NCI-H446 (cell line): ENCODE measurements at regions not wholly inside any gene's neighbourhood (a gene's known extent, or its start where the extent isn't known, plus 50 kb on each side); places are given as distances from the start of the nearest gene placed in this dataset.
"Not testable (repeated sequence)": the region's sequence is repeated elsewhere in the genome, so short reads cannot be mapped to it uniquely, and the experiment has no call there.

Experiments
- DNase-seq, 2 experiments: peaks; one replicate each; lab custom pipeline; 2025; lab: John Stamatoyannopoulos, UW

DNA sequence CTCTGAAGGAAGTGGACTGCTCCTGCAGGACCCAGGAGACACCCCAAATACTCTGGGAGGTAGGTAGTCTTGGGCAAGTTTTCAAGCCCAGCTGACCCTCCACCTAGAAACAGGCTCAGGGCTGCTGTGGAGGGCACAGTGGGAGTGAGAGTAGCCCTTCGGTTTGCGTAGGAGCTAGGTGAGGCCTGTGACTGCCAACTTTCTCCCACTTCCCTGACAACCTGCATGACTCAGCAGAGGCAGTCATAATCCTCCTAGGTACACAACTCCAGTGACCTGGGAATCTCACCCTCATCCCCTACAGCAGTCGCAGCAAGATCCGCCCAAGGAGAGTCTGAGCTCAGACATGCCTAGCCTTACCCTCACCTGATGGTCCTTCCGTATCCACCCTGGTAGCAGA, 439.1 kb downstream of the CNTNAP4 start:
- DNase-seq = not testable (repeated sequence)

DNA sequence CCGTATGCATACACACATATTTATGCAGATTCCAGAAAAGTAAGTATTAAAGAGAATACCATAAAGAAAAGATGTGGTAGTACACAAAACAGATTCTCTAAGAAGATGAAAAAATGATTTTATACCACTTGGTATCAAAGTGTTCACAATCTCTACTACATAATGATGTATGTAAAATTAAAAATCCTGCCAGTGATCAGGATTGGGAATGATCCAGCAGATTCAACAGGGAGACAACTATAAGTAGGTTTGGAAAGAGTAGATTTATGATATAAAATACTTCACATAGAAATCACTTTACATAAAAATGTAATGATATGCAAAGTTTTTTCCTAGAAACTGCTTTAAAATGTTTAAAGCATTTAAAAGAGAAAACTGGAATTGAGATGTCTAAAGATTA, 447.0 kb downstream of the CNTNAP4 start:
- DNase-seq = no peak

DNA sequence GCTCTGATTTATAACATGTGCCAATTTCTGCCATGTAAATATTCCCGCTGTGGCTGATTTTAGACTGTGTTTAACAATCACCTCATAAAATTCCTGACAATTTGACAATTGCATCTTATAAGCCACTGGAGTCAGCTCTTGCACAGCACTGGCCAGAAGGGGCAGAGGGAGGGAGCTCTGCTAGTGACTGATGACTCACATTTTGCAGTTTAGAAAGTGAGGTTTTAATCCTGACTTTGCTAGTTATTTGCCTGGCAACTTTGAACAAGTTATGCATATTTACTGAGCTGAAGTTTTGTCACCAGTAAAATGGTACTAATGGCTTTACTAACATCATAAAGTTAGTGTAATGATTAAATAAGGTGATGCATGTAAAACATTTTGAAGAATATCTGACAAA, 452.3 kb downstream of the CNTNAP4 start:
- DNase-seq = no peak

DNA sequence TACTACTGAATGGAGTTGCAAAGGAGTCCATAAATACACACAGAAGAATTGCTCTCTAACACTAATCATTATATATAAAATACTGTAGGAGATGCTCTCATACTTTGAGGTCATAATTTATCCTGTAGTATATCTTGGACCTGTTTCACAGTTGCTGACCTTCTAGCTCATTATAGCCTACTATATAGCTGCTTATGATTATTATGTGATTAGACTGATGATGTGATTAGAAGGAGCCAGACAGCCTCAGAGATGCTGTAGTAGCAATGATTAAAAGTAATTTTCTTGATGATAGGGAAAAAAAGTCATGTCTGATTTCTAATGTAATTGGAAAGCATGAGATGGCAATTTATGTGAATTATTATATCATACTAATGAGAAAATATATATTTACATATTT, 455.7 kb downstream of the CNTNAP4 start:
- DNase-seq = no peak

DNA sequence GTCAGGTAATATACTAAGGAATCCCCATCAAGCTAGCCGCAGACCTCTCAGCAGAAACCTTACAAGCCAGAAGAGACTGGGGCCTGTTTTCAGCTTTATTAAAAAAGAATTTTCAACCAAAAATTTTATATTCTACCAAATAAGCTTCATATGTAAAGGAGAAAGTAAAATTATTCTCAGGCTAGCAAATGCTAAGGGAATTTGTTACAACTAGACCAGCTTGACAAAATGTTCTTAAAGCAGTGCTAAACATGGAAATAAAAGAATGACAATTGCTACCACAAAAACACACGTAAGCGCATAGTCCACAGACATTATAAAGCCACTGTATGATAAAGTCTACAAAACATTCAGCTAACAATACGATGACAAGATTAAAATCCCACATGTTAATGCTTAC, 449.4 kb upstream of the MON1B start:
- DNase-seq = no peak

DNA sequence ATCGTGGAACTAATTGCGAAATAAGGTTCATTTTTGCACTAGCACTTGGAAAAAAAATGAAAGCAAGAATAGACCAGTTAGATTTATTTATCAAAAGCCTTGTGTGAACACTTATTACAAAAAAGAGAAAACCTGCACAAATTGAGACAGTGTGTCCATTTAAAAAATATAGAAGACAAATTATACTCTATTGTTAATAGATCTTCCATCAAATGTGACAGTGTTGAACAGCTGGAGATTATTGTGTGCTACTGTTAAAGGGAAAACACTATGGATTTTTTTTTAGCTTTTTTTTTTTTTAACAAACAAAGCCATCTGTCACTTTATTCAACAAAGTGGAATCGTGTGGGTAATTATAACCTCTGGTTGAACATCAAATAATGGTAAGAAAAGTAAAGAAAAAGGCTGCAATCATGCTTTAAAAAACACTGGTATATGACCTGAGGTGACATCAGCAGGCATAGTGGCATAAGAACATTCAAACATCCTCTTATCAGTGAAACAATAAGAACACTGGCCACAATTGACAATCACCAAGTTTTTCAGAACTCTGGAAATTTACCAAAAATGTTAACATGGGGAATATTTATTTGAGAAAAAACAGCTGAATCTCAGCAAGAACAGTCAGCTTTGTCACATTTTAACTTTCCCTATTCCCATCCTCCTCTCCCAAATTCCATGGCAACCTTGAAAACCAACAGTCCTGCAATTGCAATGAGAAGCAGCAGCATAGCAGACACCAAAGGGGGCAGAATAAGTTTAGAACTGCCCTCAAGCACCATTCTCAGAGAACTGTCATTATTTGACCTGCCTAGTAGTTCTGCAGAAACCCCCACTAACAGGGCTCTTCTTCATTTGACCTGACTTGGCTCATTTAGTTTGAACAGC, 442.3 kb upstream of the MON1B start:
- no peak for DNase-seq

DNA sequence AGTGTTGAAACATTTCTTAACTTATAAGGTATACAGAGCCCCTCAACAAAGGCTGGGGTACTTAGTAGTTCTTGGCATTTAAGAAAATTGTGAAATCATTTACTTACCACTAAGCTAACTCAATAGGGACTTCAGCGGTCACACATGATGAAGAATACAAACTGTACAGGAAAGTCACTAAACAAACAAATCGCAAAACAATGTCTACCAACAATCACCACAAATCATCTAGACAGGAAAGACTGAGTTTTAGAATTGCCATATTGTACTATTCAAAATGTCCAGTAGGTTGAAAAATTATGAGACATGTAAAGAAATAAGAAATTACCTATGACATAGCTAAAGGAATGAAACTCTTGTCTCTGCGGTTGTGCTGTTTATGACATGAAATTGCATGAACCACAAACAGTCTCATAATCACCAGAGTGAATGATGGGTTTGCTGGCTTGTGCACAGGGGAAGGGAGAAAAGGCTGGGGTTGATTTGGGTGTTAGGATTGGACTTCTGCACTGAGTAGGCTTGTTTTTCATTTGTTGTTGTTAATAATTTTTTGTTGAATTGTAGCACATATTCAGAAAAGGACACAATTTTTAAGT, 441.1 kb upstream of the MON1B start:
- DNase-seq = no peak

DNA sequence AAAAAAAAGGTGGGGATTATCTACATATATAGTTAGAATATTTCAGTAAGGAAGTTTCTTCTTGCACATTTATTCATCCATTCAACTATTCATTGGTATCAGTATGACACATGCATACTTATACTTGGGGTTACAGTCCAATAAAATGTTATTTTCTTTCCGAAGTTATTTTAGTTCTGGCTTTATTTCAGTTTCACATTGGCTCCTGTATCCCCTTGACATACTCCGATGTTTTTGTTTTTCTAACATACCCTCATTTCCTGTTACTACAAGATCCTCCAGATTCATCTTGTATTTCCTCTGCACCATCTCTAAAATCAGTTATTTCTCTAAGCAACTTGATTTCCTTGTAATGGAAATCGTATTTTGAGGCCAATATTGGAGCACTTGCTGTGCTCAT, 435.5 kb upstream of the MON1B start:
- no peak for DNase-seq

DNA sequence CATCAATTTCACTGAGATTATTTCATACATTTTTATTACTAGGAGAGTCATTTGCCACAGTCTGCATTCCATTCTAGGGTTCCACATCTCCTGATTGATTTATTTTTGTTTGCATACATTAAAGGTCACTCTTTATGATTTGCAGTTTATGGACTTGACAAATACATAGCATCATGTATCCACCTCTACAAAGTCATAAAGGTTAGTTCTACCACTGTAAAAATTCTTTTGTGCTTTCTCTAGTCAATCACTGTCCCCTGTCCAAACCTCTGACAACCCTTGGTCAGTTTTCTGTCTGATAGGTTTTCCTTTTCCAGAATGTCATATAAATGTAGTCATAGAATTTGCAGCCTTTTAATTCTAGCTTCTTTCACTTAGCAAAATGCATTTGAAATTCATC, 434.6 kb upstream of the MON1B start:
- no peak for DNase-seq

DNA sequence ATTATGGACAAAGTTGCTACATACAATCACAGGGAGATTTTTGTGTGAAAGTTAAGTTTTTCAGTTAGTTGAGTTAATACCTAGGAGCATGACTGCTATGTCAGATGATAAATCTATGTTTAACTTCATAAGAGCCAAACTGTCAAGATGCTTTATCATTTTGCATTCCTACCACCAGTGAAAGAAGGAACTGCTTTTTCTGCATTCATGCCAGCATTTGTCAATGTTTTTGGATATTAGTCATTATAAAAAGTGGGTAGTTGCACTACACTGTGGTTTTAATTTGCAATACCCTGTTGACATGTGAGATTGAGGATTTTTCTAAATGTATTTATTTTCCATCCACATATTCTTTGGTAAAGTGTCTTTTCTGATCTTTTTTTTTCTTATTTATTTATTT, 434.0 kb upstream of the MON1B start:
- no peak for DNase-seq

DNA sequence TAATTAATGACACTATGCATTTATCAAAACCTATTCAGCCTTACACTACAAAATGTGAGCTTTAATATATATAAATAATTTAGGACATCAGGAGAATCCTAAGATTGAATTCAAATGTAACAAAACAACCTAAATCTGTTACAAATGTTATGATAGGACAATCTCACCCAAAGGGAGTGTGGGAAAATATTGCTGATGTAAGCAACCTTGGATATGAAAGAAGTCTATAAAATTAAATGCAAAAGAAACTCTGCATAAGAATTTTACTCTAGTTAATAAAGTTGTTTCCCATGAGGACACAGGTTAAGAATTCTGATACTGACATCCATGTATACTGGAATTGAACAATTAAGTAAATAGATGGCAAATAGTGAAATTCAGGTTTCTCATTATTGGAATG, 424.5 kb upstream of the MON1B start:
- no peak for DNase-seq

DNA sequence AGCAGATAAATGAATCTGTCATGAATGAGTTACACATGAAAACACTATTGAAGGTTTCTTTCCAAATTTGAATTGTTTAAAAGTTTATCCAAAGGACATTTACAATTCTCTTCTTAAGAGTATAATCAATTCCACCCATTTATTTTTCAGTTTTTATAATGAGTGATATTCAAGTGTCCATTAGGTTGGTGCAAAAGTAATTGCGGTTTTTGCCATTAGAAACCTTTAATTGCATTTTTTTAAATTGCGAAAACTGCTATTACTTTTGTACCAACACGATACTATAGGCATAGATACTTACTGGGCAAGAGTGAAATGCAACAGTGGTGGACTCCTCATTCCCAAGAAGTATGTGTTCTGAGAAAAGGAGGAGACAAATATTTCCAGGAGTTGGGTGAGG, 422.7 kb upstream of the MON1B start:
- no peak for DNase-seq

DNA sequence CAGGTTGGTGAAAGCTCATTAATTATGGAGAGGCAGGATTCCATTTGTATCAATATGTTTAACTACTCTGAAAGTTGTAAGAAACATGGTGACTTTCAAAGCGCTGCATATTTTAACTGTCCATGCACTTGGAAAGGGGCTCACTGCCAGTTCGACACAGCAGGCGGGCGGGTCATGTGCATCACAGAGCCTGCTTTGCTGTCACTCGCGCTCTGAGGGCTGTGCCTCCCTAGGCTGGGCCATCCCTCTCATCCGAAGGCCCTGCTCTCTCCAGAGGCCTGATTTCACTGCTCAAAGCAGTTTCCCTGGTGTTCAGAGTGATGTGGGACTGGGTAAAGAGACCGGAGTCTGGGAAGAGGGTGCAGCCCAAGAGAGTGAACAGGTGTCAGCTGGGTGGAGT, 422.0 kb upstream of the MON1B start:
- no peak for DNase-seq

DNA sequence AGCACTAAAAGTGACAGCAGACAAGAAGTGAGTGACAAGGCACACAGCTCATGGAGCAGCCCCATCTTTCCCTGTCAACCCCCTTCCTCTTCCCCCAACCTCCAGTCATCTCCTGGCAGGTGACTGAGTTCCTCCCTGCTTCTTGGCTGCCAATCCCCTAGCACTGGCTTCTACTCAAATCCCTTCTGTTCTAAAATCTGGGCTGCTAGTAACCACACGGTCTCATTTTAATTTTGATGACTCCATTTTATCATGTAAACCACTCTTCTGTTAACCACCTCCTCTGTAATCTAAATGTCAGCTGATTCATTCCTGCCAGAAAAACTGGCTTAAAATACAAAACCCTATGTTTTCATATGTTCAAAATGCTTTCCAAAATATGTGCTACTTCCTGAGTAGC, 419.8 kb upstream of the MON1B start:
- no peak for DNase-seq

DNA sequence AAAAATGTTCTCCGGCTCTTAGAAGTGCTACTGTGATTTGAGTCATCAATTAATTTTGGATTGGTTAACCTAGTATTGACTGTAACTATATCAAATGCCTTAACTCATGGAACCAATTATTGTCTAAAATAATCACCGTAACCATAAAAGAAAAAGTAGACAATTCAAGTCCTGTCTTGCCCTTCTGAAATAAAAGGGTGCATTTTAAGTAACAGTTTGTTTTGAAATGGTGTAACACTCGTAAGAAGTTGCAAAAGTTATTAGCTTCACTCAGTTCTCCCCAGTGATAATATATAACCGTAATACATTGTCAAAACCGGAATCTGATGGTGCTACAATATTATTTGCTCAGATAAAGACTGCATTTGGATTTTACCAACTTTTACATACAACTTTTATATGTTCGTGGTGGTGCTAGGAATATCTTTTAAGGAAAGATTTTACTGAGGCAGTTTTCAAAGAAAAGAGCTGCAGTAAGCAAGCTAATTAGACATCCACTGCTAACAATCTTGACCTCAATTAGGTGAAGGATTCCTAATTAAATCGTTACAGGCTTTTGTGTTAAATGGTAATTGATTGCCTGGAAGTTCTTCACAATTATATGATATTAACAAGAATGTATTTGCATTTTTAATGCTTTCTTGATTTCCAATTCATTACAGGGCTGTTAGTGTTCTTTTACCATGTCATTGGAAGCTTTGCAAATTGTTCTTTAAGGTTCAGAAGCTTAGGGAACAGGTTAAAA, 413.1 kb upstream of the MON1B start:
- no peak for DNase-seq

DNA sequence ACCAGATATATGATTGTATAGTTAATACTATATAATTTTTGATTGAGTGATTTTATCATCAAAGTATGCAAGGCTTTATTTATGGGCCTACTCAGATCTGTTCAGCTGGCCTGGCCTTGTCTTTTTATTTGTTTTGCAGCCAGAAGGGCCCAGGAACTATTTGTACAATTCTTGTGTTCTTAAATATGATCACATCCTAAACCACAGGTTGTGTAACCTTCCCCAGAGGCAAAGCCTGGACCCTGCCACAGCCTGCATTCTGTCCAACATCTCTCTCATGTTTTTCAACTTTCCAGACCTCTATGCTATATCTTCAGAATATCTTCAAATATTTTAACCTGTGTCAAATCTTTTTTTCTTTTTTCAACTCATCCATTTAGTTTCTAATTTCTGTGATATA, 410.4 kb upstream of the MON1B start:
- no peak for DNase-seq

DNA sequence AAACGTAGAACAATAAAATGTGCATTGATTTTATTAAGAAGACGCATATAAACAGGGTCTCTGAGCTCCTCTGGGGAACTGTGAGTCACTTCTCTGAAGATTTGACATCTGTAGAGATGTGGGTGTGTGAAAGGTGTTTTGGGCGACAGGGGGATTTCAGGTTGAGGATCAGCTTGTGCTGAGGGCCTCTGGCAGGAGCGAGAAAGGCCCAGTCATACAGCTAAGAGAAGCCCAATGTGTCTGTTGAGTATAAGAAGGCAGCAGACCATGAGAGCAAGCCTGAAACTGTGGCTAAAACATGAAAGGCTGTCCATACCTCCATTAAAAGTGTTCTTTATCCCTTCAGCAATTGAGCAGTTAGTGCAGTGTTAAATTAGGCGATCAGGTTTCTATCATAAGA, 406.5 kb upstream of the MON1B start:
- no peak for DNase-seq

DNA sequence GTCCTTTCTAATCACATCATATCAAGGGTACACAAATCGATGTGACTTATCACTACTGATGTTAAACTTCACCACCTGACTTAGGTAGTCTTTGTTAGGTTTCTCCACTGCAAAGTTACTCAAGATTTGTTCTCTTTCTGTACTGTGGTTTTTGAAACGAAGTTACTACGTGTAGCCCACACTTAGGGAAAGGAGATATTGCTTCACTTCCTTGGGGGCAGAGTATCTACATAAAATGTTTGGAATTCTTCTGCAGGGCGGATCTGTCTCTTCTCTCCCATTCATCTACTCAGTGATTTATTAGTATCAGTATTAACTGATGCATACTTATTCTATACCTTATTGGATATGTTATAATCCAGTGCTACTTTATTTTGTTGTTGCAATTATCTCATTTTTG, 403.6 kb upstream of the MON1B start:
- DNase-seq = no peak

DNA sequence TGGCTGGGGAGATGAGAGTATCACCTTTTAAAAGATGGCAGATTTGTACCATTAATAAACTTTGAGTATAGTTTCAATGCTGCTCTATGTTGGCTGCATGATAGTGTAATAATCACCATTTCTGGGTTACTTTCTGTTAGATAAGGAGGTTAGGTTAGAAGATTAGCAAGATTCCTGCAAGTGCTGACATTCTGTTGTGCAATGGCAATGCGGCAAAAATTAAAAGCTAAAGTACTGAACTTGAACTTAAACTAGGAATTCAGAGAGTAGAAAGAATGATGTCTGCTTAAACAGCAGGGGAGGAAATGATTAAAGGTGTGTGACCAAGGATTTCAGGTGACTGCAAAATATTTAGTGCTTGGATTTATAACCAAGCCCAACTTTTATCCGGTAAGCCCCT, 399.8 kb upstream of the MON1B start:
- DNase-seq = no peak

DNA sequence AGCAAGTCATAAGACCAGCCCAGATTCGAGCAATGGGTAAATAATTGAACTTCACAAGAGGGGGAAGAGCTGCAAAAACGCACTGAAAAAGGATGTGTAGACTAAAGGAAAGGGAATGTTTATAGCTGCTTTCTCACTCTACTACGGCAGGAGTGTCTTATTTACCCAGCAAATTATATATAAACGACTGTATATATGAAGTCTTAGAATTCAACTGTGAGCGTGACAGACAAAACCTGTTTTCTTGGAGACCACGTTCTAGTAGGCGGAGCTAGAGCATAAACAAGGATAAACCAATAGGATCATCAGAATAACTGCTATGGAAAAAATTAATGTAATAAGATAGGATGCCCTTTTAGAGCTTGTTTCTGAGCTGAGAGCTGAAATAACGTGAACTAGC, 394.6 kb upstream of the MON1B start:
- DNase-seq = no peak

DNA sequence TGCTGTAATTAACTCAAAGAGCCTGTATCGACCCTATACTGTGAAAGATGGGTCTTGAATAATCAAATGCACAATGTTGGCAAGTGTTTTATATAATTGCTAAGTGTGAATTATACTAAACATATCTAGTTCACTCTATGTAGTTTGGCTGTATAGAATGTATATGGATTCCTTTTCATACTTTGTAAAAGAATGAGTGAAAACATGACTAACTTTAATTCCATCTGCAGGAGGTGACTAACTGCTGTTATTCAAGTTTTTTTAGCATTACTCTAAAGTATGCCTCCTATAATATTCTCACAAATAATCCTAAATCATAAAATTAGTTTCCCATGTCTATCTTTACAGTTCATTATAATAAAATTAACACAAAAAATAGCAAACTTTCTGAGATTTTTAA, 394.0 kb upstream of the MON1B start:
- no peak for DNase-seq

DNA sequence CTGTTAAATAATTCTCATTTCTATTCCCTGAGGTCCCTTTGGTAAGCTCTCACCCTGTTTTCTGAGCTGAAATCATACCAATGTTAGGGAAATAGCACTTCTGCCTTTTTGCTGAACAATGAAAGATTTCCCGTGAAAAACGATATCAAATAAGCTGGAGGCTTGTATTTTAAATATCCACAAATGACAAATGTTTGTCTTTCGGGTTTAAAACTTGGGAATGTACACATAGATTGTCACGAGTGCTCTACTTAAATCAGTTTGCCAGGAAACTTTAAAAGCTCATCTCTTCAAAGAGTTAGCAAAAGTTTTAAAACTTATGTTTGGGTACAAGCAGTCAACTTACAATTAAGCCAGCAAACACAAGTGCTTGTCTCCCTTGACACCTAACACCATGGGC, 393.5 kb upstream of the MON1B start:
- DNase-seq = no peak

DNA sequence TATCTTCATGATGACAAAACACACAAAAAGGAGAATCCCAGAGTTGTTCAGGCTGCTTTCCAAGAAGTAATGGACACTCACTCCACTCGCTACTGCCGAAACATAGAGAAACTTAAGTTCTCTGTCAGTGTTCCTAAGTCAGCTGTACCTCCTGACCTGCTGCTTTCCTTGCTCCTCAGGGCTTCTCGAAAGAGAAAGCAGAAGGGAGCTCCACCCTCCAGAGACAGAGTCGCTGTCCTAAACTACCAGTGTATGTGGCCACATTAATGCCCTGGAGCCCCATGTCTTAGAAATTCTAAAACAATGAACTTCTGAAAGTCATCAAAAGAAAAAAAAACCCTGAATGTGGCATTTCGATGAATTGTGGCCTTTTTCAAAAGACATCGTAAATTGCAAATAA, 390.8 kb upstream of the MON1B start:
- DNase-seq = no peak
